NT2/D1 (cell line): ENCODE measurements at regions not wholly inside any gene's neighbourhood (a gene's known extent, or its start where the extent isn't known, plus 50 kb on each side); places are given as distances from the start of the nearest gene placed in this dataset.

ENCODE experiments used
- SUZ12 ChIP-seq: IDR thresholded peaks from 2 replicates; pipeline ENCODE4 v1.6.1; 2011; ENCODE audit not compliant: insufficient read length, insufficient read depth; ENCODE audit errors: extremely low read depth
- YY1 ChIP-seq: IDR thresholded peaks from 2 replicates; pipeline ENCODE4 v1.6.1; 2011; ENCODE audit not compliant: insufficient read length, insufficient read depth

DNA sequence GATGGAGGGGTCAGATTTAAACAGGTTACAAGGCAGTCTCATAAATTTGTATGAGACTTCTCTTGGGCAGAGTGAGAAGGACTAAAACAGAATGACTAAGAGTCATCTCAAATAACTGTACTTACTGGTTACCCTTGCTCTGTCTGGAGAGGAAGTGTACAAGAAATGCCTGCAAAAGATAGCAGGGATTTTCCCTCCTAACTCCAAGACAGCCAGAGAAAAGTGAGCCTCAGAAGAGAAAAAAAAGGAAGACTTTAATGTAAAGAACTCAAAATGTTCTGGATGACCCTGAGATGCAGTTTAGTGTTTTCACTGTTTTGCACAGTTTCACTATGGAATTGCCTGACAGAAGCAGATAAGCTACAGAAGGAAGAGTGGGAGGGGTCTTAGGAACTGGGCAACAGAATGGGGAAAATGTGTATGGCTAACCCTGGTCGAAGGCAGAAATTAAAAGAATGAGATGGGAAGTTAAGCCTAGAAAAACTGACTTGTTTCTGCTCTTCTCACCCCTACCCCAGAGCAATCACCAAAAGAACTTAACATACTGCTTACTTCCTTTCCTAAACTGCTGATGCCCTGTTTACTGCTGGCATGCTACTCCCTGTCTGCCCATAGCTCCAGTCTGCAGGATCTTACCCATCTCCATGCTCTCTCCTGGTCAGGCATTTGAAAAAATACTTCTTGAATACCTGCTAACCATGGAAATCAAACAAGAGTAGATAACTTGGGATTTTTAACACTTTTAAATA, 98.1 kb upstream of the MARCKS start:
- TF ChIP-seq YY1 (no peak), SUZ12 (no peak)
